AG04450 (cell line): ENCODE measurements at regions not wholly inside any gene's neighbourhood (a gene's known extent, or its start where the extent isn't known, plus 50 kb on each side); places are given as distances from the start of the nearest gene placed in this dataset.
A peak's percentile ranks its signal among the peaks of the same experiment; 100 is the strongest.

Experiments used
- CTCF ChIA-PET: fragments of 300-600, 350-600 bp; formaldehyde crosslinking; extraction: SDS; loops from one replicate; lab custom pipeline; 2022; ENCODE audit warnings: antibody characterized with exemption, inconsistent platforms; lab: Charles Lee
- POLR2A ChIA-PET: fragments of 350-600 bp; formaldehyde crosslinking; extraction: SDS; loops from one replicate; lab custom pipeline; 2021; ENCODE audit warnings: antibody characterized with exemption, inconsistent platforms; lab: Yijun Ruan, JAX
- DNase-seq: peaks from one replicate; pipeline ENCODE4 v3.0.0-alpha.2; 2011; ENCODE audit warnings: low read depth, low spot score
- H3K27ac ChIP-seq: one replicate; pipeline ENCODE4 v1.5.1; 2012; ENCODE audit warnings: low read depth, low read length, control low read depth
- H3K27me3 ChIP-seq: one replicate; pipeline ENCODE4 v1.6.0; 2012; ENCODE audit warnings: low read length; ENCODE audit not compliant: control insufficient read depth, insufficient read depth
- H3K4me3 ChIP-seq: 2 replicates; pipeline ENCODE4 v1.5.1; 2011; ENCODE audit warnings: mild to moderate bottlenecking, low read depth, low read length, control low read depth
- H3K9me3 ChIP-seq: 2 replicates; pipeline ENCODE4 v1.5.1; 2012; ENCODE audit warnings: low read length; ENCODE audit not compliant: control insufficient read depth, insufficient read depth
- CTCF ChIP-seq: IDR thresholded peaks from 2 replicates; pipeline ENCODE4 v1.5.1; 2011; ENCODE audit warnings: low read depth, low read length, control low read depth, inconsistent platforms

- Histone ChIP-seq H3K9me3 (no peaks in the 10 kb centered on the region), H3K27me3 (no peaks in the 10 kb centered on the region), H3K4me3 (no peak overlapping the region), H3K27ac (no peak overlapping the region)
- ChIA-PET POLR2A (no interaction called here), CTCF (no interaction called here)
- no peak for TF ChIP-seq CTCF
- DNase-seq, result no peak
Measured at GRCh38 chr1:177593105-177593504, 376.8 kb downstream of the SEC16B start.

GRCh38 chr1:177592624-177593023, 377.2 kb downstream of the SEC16B start:
- Histone ChIP-seq H3K27me3 (no peaks in the 10 kb centered on the region), H3K4me3 (no peak overlapping the region), H3K27ac (no peak overlapping the region), H3K9me3 (no peaks in the 10 kb centered on the region)
- POLR2A ChIA-PET, result no interaction called here
- CTCF ChIA-PET, result no interaction called here
- no peak for TF ChIP-seq CTCF
- DNase-seq, result no peak

- no peak overlapping the region for H3K27ac ChIP-seq
- POLR2A ChIA-PET, result no interaction called here
- no peak for DNase-seq
- no peak overlapping the region for H3K4me3 ChIP-seq
- no peak for TF ChIP-seq CTCF
- no peaks in the 10 kb centered on the region for H3K9me3 ChIP-seq
- no peaks in the 10 kb centered on the region for H3K27me3 ChIP-seq
- CTCF ChIA-PET, result no interaction called here
Measured at GRCh38 chr1:177591155-177591554, 378.7 kb downstream of the SEC16B start.

GRCh38 chr1:177589166-177589565, 380.7 kb downstream of the SEC16B start:
- no peaks in the 10 kb centered on the region for H3K9me3 ChIP-seq
- no peaks in the 10 kb centered on the region for H3K27me3 ChIP-seq
- DNase-seq, result no peak
- H3K4me3 ChIP-seq, result no peak overlapping the region
- ChIA-PET POLR2A (no interaction called here), CTCF (no interaction called here)
- TF ChIP-seq CTCF, result no peak
- no peak overlapping the region for H3K27ac ChIP-seq

- no peak for TF ChIP-seq CTCF
- H3K4me3 ChIP-seq, result no peak overlapping the region
- H3K9me3 ChIP-seq, result no peaks in the 10 kb centered on the region
- H3K27ac ChIP-seq, result no peak overlapping the region
- CTCF ChIA-PET, result no interaction called here
- POLR2A ChIA-PET, result no interaction called here
- DNase-seq, result peak; percentile 30
- no peaks in the 10 kb centered on the region for H3K27me3 ChIP-seq
Measured at GRCh38 chr1:177586429-177586828, 383.4 kb downstream of the SEC16B start.
